Brain microvascular endothelial cell (primary cell): ENCODE measurements at regions not wholly inside any gene's neighbourhood (a gene's known extent, or its start where the extent isn't known, plus 50 kb on each side); places are given as distances from the start of the nearest gene placed in this dataset.

ENCODE experiments used
- DNase-seq: peaks from one replicate; pipeline ENCODE4 v3.0.0-alpha.2; 2020
- H3K27ac ChIP-seq: fragments of 250-450 bp; sonication (Bioruptor Pico); 2 replicates; pipeline ENCODE4 v1.5.1; 2020; ENCODE audit warnings: mild to moderate bottlenecking, moderate library complexity
- H3K27me3 ChIP-seq: fragments of 250-450 bp; sonication (Bioruptor Pico); replicated peaks from 2 replicates; pipeline ENCODE4 v1.5.1; 2020; ENCODE audit warnings: mild to moderate bottlenecking
- H3K36me3 ChIP-seq: fragments of 250-450 bp; sonication (Bioruptor Pico); replicated peaks from 2 replicates; pipeline ENCODE4 v1.5.1; 2020; ENCODE audit warnings: mild to moderate bottlenecking
- H3K4me3 ChIP-seq: 2 replicates; pipeline ENCODE4 v1.5.1; 2011; ENCODE audit warnings: low read depth, mild to moderate bottlenecking, control low read depth, low read length, moderate library complexity
- in situ Hi-C: cut with HindIII; loops from 2 replicates; pipeline ENCODE4 v1.10.0; 2017; ENCODE audit warnings: low sequenced_read_pairs, low pct_ligation_motif_present
- TF ChIP-seq, protein P1 (sequence below): IDR thresholded peaks from 2 replicates; pipeline ENCODE4 v1.5.1; 2011; ENCODE audit warnings: low read depth, mild to moderate bottlenecking, moderate library complexity, low read length, control low read depth, inconsistent platforms; ENCODE audit errors: missing control alignments

DNA sequence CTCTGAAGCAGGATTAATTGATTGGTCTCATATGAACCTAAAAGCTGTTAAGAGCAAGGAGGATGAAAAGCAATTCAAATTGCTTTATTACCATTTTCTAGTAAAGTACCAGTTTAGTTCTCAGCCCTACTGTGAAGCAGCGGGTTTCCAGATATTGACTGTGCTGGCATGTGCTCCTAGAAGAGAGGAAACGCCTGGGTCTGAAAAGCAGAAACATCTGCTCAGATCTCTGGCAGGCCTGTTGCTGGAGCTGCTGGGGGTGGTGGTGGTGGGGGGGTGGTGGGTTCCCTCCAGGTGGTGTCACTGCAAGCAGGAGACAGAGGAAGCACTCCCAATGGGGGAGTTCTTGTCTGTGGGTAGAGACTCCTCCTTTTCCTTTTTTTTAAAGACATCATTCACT is 105.5 kb upstream of the ZNF462 start:
- in situ Hi-C loops = no loop called here
- no peak for DNase-seq
- no peaks in the 10 kb centered on the region for H3K36me3 ChIP-seq
- no peak overlapping the region for H3K27ac ChIP-seq
- no peaks in the 10 kb centered on the region for H3K27me3 ChIP-seq
- no peak overlapping the region for H3K4me3 ChIP-seq
- TF ChIP-seq, protein P1, sequence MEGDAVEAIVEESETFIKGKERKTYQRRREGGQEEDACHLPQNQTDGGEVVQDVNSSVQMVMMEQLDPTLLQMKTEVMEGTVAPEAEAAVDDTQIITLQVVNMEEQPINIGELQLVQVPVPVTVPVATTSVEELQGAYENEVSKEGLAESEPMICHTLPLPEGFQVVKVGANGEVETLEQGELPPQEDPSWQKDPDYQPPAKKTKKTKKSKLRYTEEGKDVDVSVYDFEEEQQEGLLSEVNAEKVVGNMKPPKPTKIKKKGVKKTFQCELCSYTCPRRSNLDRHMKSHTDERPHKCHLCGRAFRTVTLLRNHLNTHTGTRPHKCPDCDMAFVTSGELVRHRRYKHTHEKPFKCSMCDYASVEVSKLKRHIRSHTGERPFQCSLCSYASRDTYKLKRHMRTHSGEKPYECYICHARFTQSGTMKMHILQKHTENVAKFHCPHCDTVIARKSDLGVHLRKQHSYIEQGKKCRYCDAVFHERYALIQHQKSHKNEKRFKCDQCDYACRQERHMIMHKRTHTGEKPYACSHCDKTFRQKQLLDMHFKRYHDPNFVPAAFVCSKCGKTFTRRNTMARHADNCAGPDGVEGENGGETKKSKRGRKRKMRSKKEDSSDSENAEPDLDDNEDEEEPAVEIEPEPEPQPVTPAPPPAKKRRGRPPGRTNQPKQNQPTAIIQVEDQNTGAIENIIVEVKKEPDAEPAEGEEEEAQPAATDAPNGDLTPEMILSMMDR = no peak

DNA sequence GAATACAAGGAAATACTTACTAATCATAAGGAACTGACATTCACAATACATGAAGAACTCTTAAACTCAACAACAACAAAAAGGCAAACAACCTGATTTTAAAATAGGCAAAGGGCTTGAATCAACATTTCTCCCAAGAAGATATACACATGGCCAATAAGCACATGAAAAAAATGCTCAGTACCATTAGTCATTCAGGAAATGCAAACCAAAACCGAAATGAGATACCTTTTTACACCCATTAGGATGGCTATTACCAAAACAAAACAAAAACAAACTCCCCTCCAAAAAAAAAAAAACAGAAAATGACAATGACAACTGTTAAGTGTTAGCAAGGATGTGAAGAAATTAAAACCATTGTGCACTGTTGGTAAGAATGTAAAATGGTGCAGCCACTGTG is 104.1 kb upstream of the ZNF462 start:
- TF ChIP-seq, protein P1 = no peak
- in situ Hi-C loops = no loop called here
- Histone ChIP-seq H3K4me3 (no peak overlapping the region), H3K27me3 (no peaks in the 10 kb centered on the region), H3K27ac (no peak overlapping the region), H3K36me3 (no peaks in the 10 kb centered on the region)
- no peak for DNase-seq

DNA sequence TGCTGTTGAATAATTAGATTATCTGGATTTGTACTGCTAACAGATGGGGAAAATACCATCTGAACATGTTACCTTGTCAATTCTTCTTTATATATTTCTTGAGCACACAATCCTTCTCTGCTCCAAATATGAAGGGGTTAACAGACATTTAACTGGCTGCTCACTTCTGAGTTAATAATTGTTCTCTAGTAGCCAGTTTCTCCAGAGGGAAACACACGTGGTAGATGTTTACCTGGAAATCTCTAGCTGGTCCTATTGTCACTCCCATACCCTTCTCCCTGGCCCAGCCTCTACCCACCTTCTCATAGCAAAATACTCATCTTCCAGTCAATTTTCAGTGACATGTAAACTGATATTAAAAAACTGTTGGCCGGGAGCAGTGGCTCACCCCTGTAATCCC is 101.5 kb upstream of the ZNF462 start:
- TF ChIP-seq, protein P1 = no peak
- H3K36me3 ChIP-seq = no peaks in the 10 kb centered on the region
- H3K27ac ChIP-seq = no peak overlapping the region
- in situ Hi-C loops = no loop called here
- no peaks in the 10 kb centered on the region for H3K27me3 ChIP-seq
- DNase-seq = no peak
- H3K4me3 ChIP-seq = no peak overlapping the region

DNA sequence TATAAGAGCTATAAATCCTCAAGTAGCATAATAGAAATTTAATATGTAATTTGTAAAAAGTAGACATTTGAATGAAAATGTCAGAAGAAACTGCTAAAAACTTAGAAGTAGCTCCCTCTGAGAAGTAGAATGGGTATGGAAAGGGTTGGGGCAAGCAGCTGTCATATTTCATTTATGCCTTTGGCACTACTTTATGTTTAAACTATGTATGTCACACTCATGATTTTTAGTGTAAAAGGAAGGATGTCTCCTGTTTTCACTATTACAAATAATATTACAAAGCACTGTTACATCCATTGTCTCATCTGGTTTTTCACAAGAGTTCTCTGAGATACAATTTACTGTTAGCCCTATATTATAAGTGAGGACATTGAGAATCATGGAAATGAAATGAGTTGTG is 96.3 kb upstream of the ZNF462 start:
- TF ChIP-seq, protein P1 = no peak
- H3K36me3 ChIP-seq = no peaks in the 10 kb centered on the region
- no peak overlapping the region for H3K4me3 ChIP-seq
- DNase-seq = no peak
- in situ Hi-C loops = no loop called here
- H3K27ac ChIP-seq = no peak overlapping the region
- no peaks in the 10 kb centered on the region for H3K27me3 ChIP-seq

DNA sequence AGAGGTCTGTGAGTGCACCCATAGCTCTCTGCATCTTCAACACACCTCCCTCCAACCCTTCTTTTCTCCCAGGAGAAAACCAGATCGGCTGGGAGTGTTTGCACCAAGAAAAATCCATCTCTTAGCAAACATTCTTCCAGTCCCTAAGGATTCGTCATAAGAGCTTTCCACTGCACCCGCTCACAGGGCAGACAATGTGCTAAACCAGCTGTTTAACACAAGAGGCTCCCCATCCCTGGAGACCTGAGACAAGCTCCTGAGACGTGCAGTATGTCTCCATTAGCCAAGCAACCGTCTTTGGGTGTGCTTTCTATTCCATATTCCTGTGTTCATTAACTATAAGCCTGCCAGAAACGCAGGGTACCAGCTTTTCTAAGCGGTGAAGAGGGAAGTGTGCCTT is 93.6 kb upstream of the ZNF462 start:
- Histone ChIP-seq H3K36me3 (no peaks in the 10 kb centered on the region), H3K27me3 (no peaks in the 10 kb centered on the region), H3K27ac (no peak overlapping the region), H3K4me3 (no peak overlapping the region)
- TF ChIP-seq, protein P1 = no peak
- DNase-seq = peak; percentile 4
- in situ Hi-C loops = no loop called here

DNA sequence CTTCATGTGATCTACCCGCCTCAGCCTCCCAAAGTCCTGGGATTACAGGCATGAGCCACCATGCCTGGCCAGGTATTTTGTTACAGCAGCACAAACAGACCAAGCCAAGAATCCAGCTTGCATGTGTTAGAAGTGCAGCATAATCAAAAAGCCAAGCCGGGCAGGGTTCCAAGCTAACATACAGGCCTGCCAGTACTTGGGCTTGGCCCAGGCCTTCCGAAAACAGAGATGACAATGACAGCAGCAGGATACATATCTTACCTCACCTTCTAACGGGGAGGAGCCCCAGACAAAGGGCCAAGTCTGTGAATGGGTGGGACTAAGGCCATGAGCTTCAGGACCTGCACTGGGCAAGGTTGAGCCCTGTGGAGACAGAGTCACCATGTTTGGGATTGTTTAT is 91.4 kb upstream of the ZNF462 start:
- DNase-seq = no peak
- H3K27me3 ChIP-seq = no peaks in the 10 kb centered on the region
- in situ Hi-C loops = no loop called here
- TF ChIP-seq, protein P1 = no peak
- no peak overlapping the region for H3K27ac ChIP-seq
- no peaks in the 10 kb centered on the region for H3K36me3 ChIP-seq
- H3K4me3 ChIP-seq = no peak overlapping the region
